HG03060 (cell line): ENCODE measurements at regions not wholly inside any gene's neighbourhood (a gene's known extent, or its start where the extent isn't known, plus 50 kb on each side); places are given as distances from the start of the nearest gene placed in this dataset.
"Not testable (repeated sequence)": the region's sequence is repeated elsewhere in the genome, so short reads cannot be mapped to it uniquely, and the experiment has no call there.

Source experiments
- ATAC-seq: cut with Tn5 transposase; IDR thresholded peaks from one replicate; pipeline ENCODE4 v1.9.1; 2021; ENCODE audit warnings: low read depth, moderate number of reproducible peaks; ENCODE audit not compliant: unreplicated experiment

GRCh38 chr6:150495126-150495525 is 104.6 kb upstream of the PLEKHG1 start:
- no peak for ATAC-seq

DNA sequence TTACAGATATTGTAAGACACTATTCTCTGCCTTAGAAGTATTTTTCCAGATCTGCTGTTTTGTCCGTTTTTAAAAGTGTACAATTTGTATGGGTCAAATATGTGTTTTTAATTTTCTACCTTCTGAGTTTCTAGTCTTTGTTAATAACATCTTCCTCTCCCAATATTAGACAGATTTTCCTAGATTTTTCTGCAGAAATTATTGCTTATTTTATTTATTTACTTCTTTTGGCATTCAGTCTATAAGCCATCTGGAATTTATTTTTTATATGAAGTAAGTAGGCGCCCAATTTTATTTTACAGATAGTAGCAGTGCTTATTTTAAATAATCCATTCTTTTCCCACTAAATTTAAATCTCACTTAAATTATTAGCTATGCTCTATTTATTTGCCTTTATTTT is 103.1 kb upstream of the PLEKHG1 start:
- ATAC-seq: no peak

GRCh38 chr6:150499882-150500312 is 99.8 kb upstream of the PLEKHG1 start:
- ATAC-seq: no peak

DNA sequence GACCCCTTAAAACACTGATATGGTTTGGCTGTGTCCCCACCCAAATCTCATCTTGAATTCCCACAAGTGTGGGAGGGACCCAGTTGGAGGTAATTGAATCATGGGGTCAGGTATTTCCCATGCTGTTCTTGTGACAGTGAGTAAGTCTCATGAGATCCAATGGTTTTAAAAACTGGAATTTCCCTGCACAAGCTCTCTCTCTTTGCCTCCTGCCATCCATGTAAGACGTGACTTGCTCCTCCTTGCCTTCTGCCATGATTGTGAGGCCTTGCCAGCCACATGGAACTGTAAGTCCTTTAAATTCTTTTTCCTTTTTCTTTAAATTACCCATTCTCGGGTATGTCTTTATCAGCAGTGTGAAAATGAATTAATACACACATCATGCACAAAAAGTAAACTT is 99.1 kb upstream of the PLEKHG1 start:
- ATAC-seq: not testable (repeated sequence)

DNA sequence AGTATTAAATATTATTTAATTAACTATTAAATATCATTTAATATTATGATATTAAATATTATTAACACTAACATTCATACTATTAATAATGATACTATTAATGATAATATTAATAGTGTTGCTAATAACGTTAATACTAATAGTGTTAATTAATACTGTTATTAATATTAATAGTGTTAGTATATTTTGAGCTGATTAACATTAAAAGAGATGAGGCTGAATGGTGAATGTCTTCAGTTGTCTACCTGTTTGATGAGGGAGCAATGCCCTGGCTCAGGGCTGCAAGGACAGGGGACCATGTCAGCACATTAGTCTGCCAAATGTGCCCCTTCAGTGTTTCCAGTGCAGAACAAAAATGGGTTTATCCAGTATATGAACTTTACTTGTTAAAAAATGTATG is 96.6 kb upstream of the PLEKHG1 start:
- ATAC-seq: no peak

DNA sequence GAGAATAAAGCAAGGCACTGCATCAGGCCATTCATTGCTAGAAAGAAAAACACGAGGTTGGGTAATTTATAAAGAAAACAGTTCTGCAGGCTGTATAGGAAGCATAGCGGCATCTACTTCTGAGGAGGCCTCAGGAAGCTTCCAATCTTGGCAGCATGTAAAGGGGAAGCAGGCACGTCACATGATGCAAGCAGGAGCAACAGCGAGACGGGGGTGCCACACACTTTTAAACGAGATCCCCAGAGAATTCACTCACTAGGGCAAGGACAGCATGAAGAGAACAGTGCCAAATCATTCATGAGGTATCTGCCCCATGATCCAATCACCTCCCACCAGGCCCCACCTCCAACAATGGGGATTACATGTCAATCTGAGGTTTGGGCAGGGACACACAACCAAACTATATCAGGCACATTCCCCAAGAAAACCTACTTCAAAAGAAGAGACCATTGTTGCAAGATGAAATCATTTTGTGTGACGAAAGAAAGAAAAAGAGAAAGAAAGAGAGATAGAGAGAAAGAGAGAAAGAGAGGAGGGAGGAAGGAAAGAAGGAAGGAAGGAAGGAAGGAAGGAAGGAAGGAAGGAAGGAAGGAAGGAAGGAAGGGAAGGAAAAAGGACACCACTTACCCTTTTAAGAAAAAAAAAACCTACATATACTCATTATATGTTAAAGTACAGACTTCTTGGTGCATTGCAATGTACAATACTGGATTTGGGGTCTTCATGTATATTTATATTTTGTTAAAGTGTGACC is 95.9 kb upstream of the PLEKHG1 start:
- ATAC-seq: no peak

DNA sequence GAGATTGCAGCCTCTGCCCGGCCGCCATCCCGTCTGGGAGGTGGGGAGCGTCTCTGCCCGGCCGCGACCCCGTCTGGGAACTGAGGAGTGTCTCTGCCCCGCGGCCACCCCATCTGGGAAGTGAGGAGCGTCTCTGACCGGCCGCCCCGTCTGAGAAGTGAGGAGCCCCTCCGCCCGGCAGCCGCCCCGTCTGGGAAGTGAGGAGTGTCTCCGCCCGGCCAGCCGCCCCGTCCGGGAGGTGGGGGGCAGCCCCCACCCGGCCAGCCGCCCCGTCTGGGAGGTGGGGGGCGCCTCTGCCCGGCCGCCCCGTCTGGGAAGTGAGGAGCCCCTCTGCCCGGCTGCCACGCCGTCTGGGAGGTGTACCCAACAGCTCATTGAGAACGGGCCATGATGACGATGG is 92.3 kb upstream of the PLEKHG1 start:
- not testable (repeated sequence) for ATAC-seq

GRCh38 chr6:150510576-150510975 is 89.1 kb upstream of the PLEKHG1 start:
- ATAC-seq: no peak

- ATAC-seq: no peak
Measured at GRCh38 chr6:150511313-150511712, 88.4 kb upstream of the PLEKHG1 start.

GRCh38 chr6:150514806-150515380 is 84.8 kb upstream of the PLEKHG1 start:
- no peak for ATAC-seq

- no peak for ATAC-seq
Measured at GRCh38 chr6:150516199-150516598, 83.5 kb upstream of the PLEKHG1 start.

GRCh38 chr6:150517175-150517574 is 82.5 kb upstream of the PLEKHG1 start:
- ATAC-seq: no peak

- ATAC-seq: no peak
Measured at GRCh38 chr6:150521482-150521881, 78.2 kb upstream of the PLEKHG1 start.

DNA sequence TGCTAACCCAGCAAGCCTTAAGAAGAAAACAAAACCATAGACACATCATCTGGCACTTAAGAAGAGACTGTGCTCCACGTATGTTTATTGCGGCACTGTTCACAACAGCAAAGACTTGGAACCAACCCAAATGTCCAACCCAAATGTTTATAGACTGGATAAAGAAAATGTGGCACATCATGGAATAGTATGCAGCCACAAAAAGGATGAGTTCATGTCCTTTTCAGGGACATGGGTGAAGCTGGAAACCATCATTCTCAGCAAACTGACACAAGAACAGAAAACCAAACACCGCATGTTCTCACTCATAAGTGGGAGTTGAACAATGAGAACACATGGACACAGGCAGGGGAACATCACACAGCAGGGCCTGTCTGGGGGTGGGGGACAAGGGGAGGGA is 76.5 kb upstream of the PLEKHG1 start:
- ATAC-seq: not testable (repeated sequence)

- no peak for ATAC-seq
Measured at GRCh38 chr6:150525300-150525699, 74.4 kb upstream of the PLEKHG1 start.

GRCh38 chr6:150527100-150527499 is 72.6 kb upstream of the PLEKHG1 start:
- ATAC-seq: no peak

DNA sequence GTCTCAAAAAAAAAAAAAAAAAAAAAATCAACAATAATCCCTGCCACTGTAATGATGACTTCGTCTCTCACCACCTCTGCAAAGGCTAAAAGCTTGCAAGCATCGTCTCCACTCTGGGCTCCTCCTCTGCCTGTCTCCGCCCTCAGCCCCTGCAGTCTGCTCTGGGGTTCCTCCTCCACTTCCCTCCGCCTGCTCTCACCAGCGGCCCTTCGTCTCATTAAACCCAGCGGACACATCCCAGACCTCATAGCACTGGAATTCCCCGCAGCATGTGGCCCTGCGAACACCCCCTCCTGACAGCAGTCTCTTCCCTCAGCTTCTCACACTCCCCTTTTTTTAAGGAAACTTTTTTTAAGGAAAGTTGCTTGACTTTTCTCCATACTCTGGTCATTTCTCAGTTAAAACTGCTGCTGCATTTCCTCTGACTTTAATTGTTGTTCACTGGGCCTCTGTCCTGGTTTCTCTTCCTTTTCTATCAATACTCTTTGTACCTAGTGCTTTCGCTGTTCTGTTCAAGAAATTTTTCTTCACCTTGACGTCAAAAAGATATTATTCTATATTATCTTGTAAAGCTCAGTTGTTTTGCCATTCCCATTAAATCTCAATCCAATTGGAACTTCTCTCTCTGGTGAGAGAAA is 70.9 kb upstream of the PLEKHG1 start:
- no peak for ATAC-seq

GRCh38 chr6:150529646-150530045 is 70.0 kb upstream of the PLEKHG1 start:
- ATAC-seq: no peak

DNA sequence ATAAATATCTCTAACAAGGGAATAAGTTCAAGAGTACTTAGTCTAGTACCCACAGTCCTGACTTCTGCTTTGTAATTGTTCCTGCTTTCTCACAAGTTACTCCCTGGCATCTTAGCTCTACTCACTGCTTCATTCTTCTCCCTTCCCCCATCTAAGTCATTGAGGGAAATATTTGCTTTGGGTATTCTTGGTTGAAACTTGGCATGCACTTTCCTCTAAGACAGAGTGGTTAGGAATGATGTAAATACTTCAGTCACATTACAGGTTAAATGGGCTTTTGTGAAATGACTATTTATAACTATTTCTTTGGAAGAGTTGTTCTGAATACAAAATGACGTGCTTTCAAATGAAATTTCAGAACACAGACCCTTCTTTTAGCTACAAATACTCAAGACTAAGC is 67.7 kb upstream of the PLEKHG1 start:
- ATAC-seq: no peak

GRCh38 chr6:150534553-150534952 is 65.1 kb upstream of the PLEKHG1 start:
- no peak for ATAC-seq

- ATAC-seq: no peak
Measured at GRCh38 chr6:150535151-150535804, 64.4 kb upstream of the PLEKHG1 start.
